GM19025 (cell line): ENCODE measurements at regions not wholly inside any gene's neighbourhood (a gene's known extent, or its start where the extent isn't known, plus 50 kb on each side); places are given as distances from the start of the nearest gene placed in this dataset.
"Not testable (repeated sequence)": the region's sequence is repeated elsewhere in the genome, so short reads cannot be mapped to it uniquely, and the experiment has no call there.

Source experiments
- ATAC-seq: cut with Tn5 transposase; IDR thresholded peaks from one replicate; pipeline ENCODE4 v1.9.1; 2021; ENCODE audit warnings: mild to moderate bottlenecking, low read depth, moderate library complexity; ENCODE audit not compliant: unreplicated experiment

DNA sequence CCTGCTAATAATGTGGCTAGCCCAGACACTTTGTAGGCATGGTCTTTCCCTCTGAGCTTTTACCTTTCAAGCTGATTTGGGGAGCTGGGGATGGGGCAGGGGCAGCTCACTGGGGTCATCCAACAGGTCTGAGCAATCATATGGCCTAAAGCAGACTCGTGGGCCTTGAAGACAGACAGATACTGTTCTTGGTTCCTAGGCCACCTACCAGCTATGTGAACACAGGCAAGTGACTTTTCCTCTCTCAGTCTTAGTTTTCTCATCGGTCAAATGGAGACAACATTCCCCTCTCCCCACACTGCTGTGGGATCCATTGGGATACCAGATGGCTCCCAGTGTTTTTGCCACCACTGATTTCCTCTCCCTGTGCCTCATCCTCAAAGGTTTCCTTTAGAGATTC lies 181.8 kb downstream of the RRAGC start:
- ATAC-seq, result no peak

DNA sequence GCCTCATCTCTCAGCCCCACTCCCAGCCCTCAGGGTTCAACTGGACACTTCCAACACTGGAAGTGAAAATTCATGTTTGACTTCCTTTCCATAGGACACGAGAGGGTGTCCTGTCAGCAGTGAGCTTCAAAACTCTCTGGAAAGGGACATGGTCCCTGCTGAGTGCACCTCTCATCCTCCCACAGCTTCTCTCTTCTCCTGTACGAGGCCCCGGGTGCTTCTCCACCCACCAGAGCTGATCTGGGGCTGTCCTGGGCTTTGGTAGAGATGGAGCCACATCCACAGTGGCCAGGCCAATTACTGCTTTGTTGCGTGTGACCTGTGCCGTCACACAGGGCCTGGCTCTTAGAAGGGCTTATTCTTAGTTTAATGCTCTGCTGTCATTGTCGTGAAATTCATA lies 182.3 kb downstream of the RRAGC start:
- ATAC-seq, result no peak

DNA sequence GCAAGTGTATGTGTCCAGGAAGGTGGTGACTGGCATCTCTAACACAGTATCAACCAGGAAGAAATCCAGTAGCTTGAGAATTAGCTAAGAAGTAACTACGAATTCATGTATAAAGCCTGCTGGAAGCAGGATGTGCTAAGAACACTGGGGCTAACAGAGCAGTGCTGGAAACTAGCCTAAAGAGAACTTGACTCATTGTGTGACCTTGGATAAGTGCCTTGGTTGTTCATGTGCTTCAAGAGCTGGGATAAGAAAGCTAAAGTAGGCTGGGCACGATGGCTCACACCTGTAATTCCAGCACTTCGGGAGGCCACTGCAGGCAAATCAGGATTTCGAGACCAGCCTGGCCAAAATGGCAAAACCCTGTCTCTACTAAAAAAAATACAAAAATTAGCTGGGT lies 186.9 kb downstream of the RRAGC start:
- no peak for ATAC-seq

GRCh38 chr1:38671221-38671620 lies 188.4 kb downstream of the RRAGC start:
- no peak for ATAC-seq

- ATAC-seq, result no peak
Observed at GRCh38 chr1:38670544-38671122, 188.9 kb downstream of the RRAGC start.

- ATAC-seq, result no peak
Observed at GRCh38 chr1:38667626-38668025, 191.9 kb downstream of the RRAGC start.

DNA sequence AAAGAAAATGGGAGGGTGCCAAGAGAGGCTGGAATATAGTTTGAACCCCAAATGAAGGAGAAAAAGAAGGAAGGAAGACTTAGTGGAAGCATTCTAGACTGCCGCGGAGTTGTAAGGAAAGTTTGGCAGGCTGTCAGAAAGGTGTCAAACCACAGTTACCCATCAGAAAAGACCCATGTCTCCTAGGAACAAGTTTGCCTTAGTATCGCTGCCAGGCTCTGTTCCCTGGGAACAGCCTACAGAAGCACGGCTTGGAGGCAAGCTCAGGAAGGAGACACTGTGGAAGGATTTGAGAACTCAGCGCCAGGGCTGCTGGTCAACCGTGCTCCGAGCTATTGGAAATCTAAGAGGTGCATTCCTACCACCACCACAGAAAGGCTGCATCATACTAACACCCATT lies 197.4 kb downstream of the RRAGC start:
- ATAC-seq, result no peak

- no peak for ATAC-seq
Observed at GRCh38 chr1:38658883-38659282, 200.7 kb downstream of the RRAGC start.

DNA sequence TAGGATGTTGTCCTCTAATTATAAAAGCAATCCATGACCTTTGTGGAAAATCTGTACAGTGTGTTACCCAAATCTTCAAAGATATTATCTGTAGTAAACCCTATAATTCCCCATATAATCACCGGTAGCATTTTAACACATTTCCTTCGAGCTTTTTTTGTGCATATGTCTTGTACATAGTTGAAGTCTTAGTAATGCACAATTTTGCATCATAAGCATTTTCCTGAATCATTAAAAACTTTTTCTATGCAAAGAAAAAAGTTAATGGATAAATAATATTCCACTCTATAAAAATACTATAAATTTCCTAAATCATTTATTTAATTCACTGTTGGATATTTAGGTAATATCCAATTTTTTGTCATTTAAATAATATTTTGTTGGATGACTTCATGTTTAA lies 201.7 kb downstream of the RRAGC start:
- ATAC-seq, result no peak

DNA sequence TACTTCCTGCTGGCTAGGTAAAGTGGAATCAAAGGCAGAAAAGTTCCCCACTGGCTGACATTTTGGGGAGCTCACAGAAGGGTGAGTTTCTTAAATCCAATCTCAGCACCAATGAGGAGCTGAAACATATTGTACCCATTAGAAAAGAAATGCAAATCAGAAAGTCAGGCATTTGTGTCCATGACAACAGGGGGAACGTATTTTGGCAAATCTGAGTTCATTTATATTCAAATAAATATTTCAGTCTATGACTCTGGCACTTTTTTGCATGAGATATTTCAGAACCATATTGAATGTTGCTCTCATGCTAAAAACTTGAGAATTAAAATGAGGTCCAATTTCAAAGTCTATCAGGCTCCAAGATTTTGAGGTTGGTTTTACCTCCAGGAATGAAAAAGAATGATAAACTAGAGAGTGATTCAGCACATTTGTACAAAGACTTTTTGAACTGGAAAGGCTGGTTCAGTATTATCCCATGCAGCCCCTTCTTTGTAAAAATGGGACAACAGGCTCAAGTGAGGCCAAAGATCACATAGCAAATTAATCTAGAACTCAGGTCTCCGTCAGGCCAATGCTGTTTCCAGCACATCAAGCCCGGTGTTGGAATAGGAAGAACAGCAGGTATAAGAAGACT lies 202.2 kb downstream of the RRAGC start:
- ATAC-seq, result no peak

DNA sequence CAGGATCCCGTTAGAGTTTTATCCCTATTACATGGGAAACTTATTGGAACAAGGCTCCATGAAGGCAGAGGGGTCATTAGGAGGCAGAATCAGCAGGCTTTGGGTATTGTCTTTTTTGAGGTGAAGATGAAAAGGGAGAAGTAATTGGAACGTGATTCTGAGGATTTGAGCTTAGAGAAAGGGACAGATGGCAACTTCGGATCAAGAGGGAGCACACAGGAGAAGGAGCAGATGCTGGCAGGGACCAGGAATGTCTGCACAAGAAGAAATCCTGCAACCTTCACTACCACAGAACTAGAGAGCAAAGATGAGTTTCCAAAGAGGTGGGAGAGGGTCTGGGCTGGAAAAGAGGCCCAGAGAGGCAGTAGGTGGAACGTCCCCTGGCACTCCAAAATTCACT lies 202.8 kb downstream of the RRAGC start:
- no peak for ATAC-seq

DNA sequence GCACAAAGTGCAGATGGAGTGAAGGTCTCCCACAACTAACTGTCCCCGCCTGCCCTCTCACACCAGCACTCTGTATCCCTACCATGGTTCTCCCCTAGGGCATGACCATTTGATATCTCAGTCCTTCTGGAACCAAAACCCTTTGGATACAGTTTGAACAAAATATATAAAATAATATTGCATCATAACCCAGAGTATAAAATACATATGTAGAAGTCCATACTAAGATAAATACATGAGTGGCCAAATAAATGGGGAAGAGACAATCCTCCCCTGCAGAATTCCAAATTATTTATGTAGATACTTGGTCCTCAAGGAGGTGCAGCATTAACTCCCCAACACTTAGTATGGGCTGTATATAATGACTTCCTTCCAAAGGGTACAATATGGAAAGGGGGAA lies 207.4 kb downstream of the RRAGC start:
- no peak for ATAC-seq

DNA sequence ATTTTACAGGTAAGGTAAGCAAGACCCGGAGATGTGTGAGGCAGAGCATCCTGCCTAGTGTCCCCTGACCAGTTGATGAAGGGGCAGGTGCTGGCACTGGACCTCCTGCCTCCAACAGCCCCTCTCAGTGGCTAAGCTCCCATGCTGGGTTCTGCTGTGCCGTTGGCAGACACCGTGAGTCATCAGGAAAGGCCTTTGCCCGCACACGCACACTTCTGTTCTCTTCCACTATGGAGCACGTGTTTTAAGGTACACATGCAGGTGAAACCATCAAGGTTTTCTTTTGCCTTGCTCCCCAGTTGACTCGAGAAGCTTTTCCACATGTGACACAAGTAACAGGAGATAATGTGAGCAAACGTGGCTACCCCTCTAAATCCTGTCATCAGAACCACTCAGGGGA lies 207.9 kb downstream of the RRAGC start:
- ATAC-seq, result no peak

GRCh38 chr1:38648417-38648816 lies 211.2 kb downstream of the RRAGC start:
- ATAC-seq, result no peak

DNA sequence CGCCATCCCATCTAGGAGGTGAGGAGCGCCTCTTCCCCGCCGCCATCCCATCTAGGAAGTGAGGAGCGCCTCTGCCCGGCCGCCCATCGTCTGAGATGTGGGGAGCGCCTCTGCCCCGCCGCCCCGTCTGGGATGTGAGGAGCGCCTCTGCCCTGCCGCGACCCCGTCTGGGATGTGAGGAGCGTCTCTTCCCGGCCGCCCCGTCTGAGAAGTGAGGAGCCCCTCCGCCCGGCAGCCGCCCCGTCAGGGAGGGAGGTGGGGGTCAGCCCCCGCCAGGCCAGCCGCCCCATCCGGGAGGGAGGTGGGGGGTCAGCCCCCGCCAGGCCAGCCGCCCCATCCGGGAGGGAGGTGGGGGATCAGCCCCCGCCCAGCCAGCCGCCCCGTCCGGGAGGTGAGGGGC lies 212.2 kb downstream of the RRAGC start:
- not testable (repeated sequence) for ATAC-seq

GRCh38 chr1:38644092-38644491 lies 215.5 kb downstream of the RRAGC start:
- ATAC-seq, result no peak

DNA sequence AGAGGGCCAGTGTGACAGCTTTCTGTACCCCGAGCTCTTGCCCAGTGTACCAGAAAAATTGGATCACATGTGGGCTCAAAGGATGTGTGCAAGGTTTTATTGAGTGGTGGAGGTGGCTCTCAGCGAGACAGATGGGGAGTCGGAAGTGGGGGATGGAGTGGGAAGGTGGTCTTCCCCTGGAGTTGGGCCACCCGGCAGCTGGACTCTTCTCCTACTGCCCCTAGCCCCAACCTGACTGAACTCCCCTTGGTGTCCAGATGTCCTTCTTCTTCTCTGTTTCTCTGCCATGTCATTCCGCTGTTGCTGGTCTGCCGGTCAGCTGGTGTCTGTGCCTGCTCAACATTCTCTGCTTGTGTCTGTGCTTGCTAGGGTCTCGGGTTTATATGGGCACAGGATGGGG lies 217.9 kb downstream of the RRAGC start:
- no peak for ATAC-seq

GRCh38 chr1:38640371-38640770 lies 219.2 kb downstream of the RRAGC start:
- no peak for ATAC-seq

GRCh38 chr1:38628241-38628640 lies 231.3 kb downstream of the RRAGC start:
- ATAC-seq, result no peak

GRCh38 chr1:38625939-38626338 lies 233.6 kb downstream of the RRAGC start:
- no peak for ATAC-seq

GRCh38 chr1:38624336-38625039 lies 235.1 kb downstream of the RRAGC start:
- no peak for ATAC-seq

GRCh38 chr1:38623529-38623928 lies 236.0 kb downstream of the RRAGC start:
- ATAC-seq, result no peak
